Thymus (tissue), 11 donors: ENCODE measurements at regions not wholly inside any gene's neighbourhood (a gene's known extent, or its start where the extent isn't known, plus 50 kb on each side); places are given as distances from the start of the nearest gene placed in this dataset.

Source experiments
- DNase-seq, 9 donors: peaks; one replicate each; pipeline ENCODE4 v3.0.0-alpha.2; 2013; ENCODE audit warnings: low spot score in 9 of 9, low read depth in 6 of 9, missing footprints in 1 of 9
- H3K27ac ChIP-seq, 2 donors: one replicate each; pipeline ENCODE4 v1.5.1; 2013; ENCODE audit warnings: control low read depth in 1 of 2, low read depth in 1 of 2, low read length in 1 of 2, mild to moderate bottlenecking in 1 of 2, moderate library complexity in 1 of 2
- H3K27me3 ChIP-seq, 2 donors: one replicate each; pipeline ENCODE4 v1.5.1; 2013; ENCODE audit warnings: low read length in 1 of 2; ENCODE audit not compliant: control insufficient read depth in 2 of 2, insufficient read depth in 1 of 2
- H3K36me3 ChIP-seq, 2 donors: one replicate each; pipeline ENCODE4 v1.5.1; 2013; ENCODE audit warnings: low read length in 1 of 2, mild to moderate bottlenecking in 1 of 2, moderate library complexity in 1 of 2; ENCODE audit not compliant: control insufficient read depth in 2 of 2, insufficient read depth in 2 of 2
- H3K4me1 ChIP-seq, 2 donors: one replicate each; pipeline ENCODE4 v1.5.1; 2013; ENCODE audit warnings: low read length in 2 of 2; ENCODE audit not compliant: control insufficient read depth in 2 of 2, insufficient read depth in 2 of 2
- H3K4me3 ChIP-seq, 2 donors: one replicate each; pipeline ENCODE4 v1.5.1; 2013; ENCODE audit warnings: low read length in 2 of 2, control low read depth in 1 of 2, mild to moderate bottlenecking in 1 of 2
- H3K9me3 ChIP-seq, 2 donors: one replicate each; pipeline ENCODE4 v1.5.1; 2013; ENCODE audit warnings: low read length in 1 of 2, mild to moderate bottlenecking in 1 of 2; ENCODE audit not compliant: control insufficient read depth in 2 of 2, insufficient read depth in 1 of 2
- WGBS: extraction: QIAGEN DNeasy Blood & Tissue Kit; methylation state at CpG from one replicate; pipeline ENCODE4 v1.1.7; 2013; 5-methylcytosine and 5-hydroxymethylcytosine counted together
- donor health status: healthy.

- no peaks in the 10 kb centered on the region for H3K9me3 ChIP-seq
- H3K27ac ChIP-seq: no peak overlapping the region
- no peak overlapping the region for H3K4me3 ChIP-seq
- DNase-seq: no peak
- no peaks in the 10 kb centered on the region for H3K4me1 ChIP-seq
- 84% methylated on average over 6 of the region's 6 CpGs for WGBS
- no peaks in the 10 kb centered on the region for H3K27me3 ChIP-seq
- H3K36me3 ChIP-seq: no peaks in the 10 kb centered on the region
Measured at GRCh38 chr4:59960143-59960542, 1240.0 kb upstream of the ADGRL3 start.

GRCh38 chr4:59966758-59967157, 1233.4 kb upstream of the ADGRL3 start:
- no peak overlapping the region for H3K4me3 ChIP-seq
- H3K9me3 ChIP-seq: no peaks in the 10 kb centered on the region
- no peaks in the 10 kb centered on the region for H3K27me3 ChIP-seq
- H3K36me3 ChIP-seq: no peaks in the 10 kb centered on the region
- no peaks in the 10 kb centered on the region for H3K4me1 ChIP-seq
- no peak overlapping the region for H3K27ac ChIP-seq
- DNase-seq: no peak

- DNase-seq: no peak
- Histone ChIP-seq H3K27me3 (no peaks in the 10 kb centered on the region), H3K9me3 (no peaks in the 10 kb centered on the region), H3K36me3 (no peaks in the 10 kb centered on the region), H3K4me1 (no peaks in the 10 kb centered on the region), H3K27ac (no peak overlapping the region), H3K4me3 (no peak overlapping the region)
- 92% methylated on average over 5 of the region's 5 CpGs for WGBS
Measured at GRCh38 chr4:59968796-59969195, 1231.3 kb upstream of the ADGRL3 start.

- no peaks in the 10 kb centered on the region for H3K4me1 ChIP-seq
- no peaks in the 10 kb centered on the region for H3K9me3 ChIP-seq
- H3K4me3 ChIP-seq: no peak overlapping the region
- 95% methylated on average over 3 of the region's 3 CpGs for WGBS
- DNase-seq: no peak
- no peaks in the 10 kb centered on the region for H3K27me3 ChIP-seq
- no peak overlapping the region for H3K27ac ChIP-seq
- no peaks in the 10 kb centered on the region for H3K36me3 ChIP-seq
Measured at GRCh38 chr4:59969909-59970308, 1230.2 kb upstream of the ADGRL3 start.

GRCh38 chr4:59971952-59972351, 1228.2 kb upstream of the ADGRL3 start:
- Histone ChIP-seq H3K4me3 (no peak overlapping the region), H3K27me3 (no peaks in the 10 kb centered on the region), H3K36me3 (no peaks in the 10 kb centered on the region), H3K4me1 (no peaks in the 10 kb centered on the region), H3K9me3 (no peaks in the 10 kb centered on the region), H3K27ac (no peak overlapping the region)
- 94% methylated on average over 3 of the region's 3 CpGs for WGBS
- no peak for DNase-seq

- Histone ChIP-seq H3K9me3 (no peaks in the 10 kb centered on the region), H3K27ac (no peak overlapping the region), H3K36me3 (no peaks in the 10 kb centered on the region), H3K4me3 (no peak overlapping the region), H3K4me1 (no peaks in the 10 kb centered on the region), H3K27me3 (no peaks in the 10 kb centered on the region)
- DNase-seq: no peak
- 96% methylated on average over 1 of the region's 1 CpG for WGBS
Measured at GRCh38 chr4:59973492-59973891, 1226.6 kb upstream of the ADGRL3 start.

- Histone ChIP-seq H3K4me3 (no peak overlapping the region), H3K36me3 (no peaks in the 10 kb centered on the region), H3K4me1 (no peaks in the 10 kb centered on the region), H3K9me3 (no peaks in the 10 kb centered on the region), H3K27me3 (no peaks in the 10 kb centered on the region), H3K27ac (no peak overlapping the region)
- DNase-seq: no peak
- 32% methylated on average over 1 of the region's 1 CpG for WGBS
Measured at GRCh38 chr4:59979061-59979460, 1221.1 kb upstream of the ADGRL3 start.

GRCh38 chr4:59983852-59984251, 1216.3 kb upstream of the ADGRL3 start:
- DNase-seq: no peak
- Histone ChIP-seq H3K4me3 (no peak overlapping the region), H3K27me3 (no peaks in the 10 kb centered on the region), H3K27ac (no peak overlapping the region), H3K36me3 (no peaks in the 10 kb centered on the region), H3K4me1 (no peaks in the 10 kb centered on the region), H3K9me3 (no peaks in the 10 kb centered on the region)
- 87% methylated on average over 1 of the region's 1 CpG for WGBS

GRCh38 chr4:59987289-59987688, 1212.8 kb upstream of the ADGRL3 start:
- H3K27me3 ChIP-seq: no peaks in the 10 kb centered on the region
- no peaks in the 10 kb centered on the region for H3K36me3 ChIP-seq
- no peak overlapping the region for H3K27ac ChIP-seq
- 96% methylated on average over 1 of the region's 1 CpG for WGBS
- DNase-seq: no peak
- no peaks in the 10 kb centered on the region for H3K4me1 ChIP-seq
- H3K9me3 ChIP-seq: no peaks in the 10 kb centered on the region
- H3K4me3 ChIP-seq: no peak overlapping the region

- 68% methylated on average over 1 of the region's 1 CpG for WGBS
- H3K4me3 ChIP-seq: no peak overlapping the region
- peaks cover 0 to 9% of the 10 kb centered on the region in 2 donors for H3K9me3 ChIP-seq
- H3K4me1 ChIP-seq: no peaks in the 10 kb centered on the region
- no peaks in the 10 kb centered on the region for H3K27me3 ChIP-seq
- H3K27ac ChIP-seq: no peak overlapping the region
- DNase-seq: no peak
- no peaks in the 10 kb centered on the region for H3K36me3 ChIP-seq
Measured at GRCh38 chr4:59994118-59994517, 1206.0 kb upstream of the ADGRL3 start.
